ENCODE measurements at regions not wholly inside any gene's neighbourhood (a gene's known extent, or its start where the extent isn't known, plus 50 kb on each side); places are given as distances from the start of the nearest gene placed in this dataset.

DNA sequence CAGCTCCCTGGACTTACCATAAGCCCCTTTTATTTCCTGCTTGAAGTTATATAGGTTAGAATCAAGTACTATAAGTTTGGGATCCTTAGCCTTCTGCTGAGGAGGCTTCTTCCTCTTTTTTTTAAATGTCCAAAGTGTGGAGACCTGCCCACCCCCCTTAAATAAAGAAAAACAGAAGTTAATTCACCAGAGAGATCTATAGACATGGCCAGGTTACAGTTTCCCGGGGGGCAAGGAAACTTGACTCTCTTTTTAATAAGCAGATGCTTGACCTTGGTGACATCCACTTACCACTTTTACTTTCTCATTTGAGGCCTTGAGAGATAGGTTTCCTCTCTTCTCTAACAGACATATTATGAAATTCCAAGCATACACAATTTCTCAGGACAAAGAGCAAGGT lies 88.3 kb downstream of the BMP2 start:
- CTCF ChIA-PET, result no interaction called here
- Histone ChIP-seq H3K9me3 (ENCODE audit: control insufficient read depth, insufficient read depth, low read depth, low read length) (no peaks in the 10 kb centered on the region), H3K36me3 (ENCODE audit: control insufficient read depth in 2 of 2, insufficient read depth in 1 of 2, low read length in 2 of 2) (no peaks in the 10 kb centered on the region), H3K27ac (ENCODE audit: extremely low read depth, low read depth, low read length) (no peak overlapping the region), H3K4me3 (ENCODE audit: low read depth, low read length) (no peak overlapping the region), H3K4me1 (ENCODE audit: control insufficient read depth, insufficient read depth, low read length) (no peaks in the 10 kb centered on the region)
- TF ChIP-seq ZNF211 (tag by site-specific recombination; IDR thresholded peaks at IDR 0.05; ENCODE audit: low read depth) (no peak), SP2 (tag by site-specific recombination; IDR thresholded peaks at IDR 0.05) (no peak), TRIM28 (IDR thresholded peaks at IDR 0.05; ENCODE audit: borderline replicate concordance, low read length) (0 out of 2 replicates have a peak, but pooled peaks have one; percentile 18)
- TF ChIP-seq, protein P1, sequence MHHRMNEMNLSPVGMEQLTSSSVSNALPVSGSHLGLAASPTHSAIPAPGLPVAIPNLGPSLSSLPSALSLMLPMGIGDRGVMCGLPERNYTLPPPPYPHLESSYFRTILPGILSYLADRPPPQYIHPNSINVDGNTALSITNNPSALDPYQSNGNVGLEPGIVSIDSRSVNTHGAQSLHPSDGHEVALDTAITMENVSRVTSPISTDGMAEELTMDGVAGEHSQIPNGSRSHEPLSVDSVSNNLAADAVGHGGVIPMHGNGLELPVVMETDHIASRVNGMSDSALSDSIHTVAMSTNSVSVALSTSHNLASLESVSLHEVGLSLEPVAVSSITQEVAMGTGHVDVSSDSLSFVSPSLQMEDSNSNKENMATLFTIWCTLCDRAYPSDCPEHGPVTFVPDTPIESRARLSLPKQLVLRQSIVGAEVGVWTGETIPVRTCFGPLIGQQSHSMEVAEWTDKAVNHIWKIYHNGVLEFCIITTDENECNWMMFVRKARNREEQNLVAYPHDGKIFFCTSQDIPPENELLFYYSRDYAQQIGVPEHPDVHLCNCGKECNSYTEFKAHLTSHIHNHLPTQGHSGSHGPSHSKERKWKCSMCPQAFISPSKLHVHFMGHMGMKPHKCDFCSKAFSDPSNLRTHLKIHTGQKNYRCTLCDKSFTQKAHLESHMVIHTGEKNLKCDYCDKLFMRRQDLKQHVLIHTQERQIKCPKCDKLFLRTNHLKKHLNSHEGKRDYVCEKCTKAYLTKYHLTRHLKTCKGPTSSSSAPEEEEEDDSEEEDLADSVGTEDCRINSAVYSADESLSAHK (tag by site-specific recombination; IDR thresholded peaks at IDR 0.05), result no peak
- POLR2A ChIA-PET, result no interaction called here

- no peak overlapping the region for H3K4me3 ChIP-seq (ENCODE audit: low read depth, low read length)
- ChIA-PET CTCF (interaction anchor here (0.8 kb wide), 1 partner anchor 28 kb away, joined by 3 read pairs; no protein-coding TSS in a partner anchor), POLR2A (no interaction called here)
- TF ChIP-seq ZNF311 (tag by site-specific recombination; IDR thresholded peaks at IDR 0.05; ENCODE audit: borderline replicate concordance), result no peak
- no peaks in the 10 kb centered on the region for H3K9me3 ChIP-seq (ENCODE audit: control insufficient read depth, insufficient read depth, low read depth, low read length)
- H3K27ac ChIP-seq (ENCODE audit: extremely low read depth, low read depth, low read length), result no peak overlapping the region
- no peaks in the 10 kb centered on the region for H3K4me1 ChIP-seq (ENCODE audit: control insufficient read depth, insufficient read depth, low read length)
- H3K36me3 ChIP-seq (ENCODE audit: control insufficient read depth in 2 of 2, insufficient read depth in 1 of 2, low read length in 2 of 2), result no peaks in the 10 kb centered on the region
Observed at GRCh38 chr20:6857927-6858326, 90.4 kb downstream of the BMP2 start.

- no peaks in the 10 kb centered on the region for H3K9me3 ChIP-seq (ENCODE audit: control insufficient read depth, insufficient read depth, low read depth, low read length)
- CTCF ChIA-PET, result interaction anchor here (0.7 kb wide), 1 partner anchor 1073 kb away, joined by 6 read pairs; no protein-coding TSS in a partner anchor
- H3K36me3 ChIP-seq (ENCODE audit: control insufficient read depth in 2 of 2, insufficient read depth in 1 of 2, low read length in 2 of 2), result no peaks in the 10 kb centered on the region
- peaks cover 3% of the 10 kb centered on the region; the same call in 1 of the 2 replicates for H3K4me1 ChIP-seq (ENCODE audit: control insufficient read depth, insufficient read depth, low read length)
- POLR2A ChIA-PET, result no interaction called here
- H3K27ac ChIP-seq (ENCODE audit: extremely low read depth, low read depth, low read length), result no peak overlapping the region
- no peak overlapping the region for H3K4me3 ChIP-seq (ENCODE audit: low read depth, low read length)
- TF ChIP-seq ZNF473 (tag by site-specific recombination; IDR thresholded peaks at IDR 0.05) (no peak), ZNF660 (tag by site-specific recombination; IDR thresholded peaks at IDR 0.05) (no peak), ZNF37A (tag by site-specific recombination; IDR thresholded peaks at IDR 0.05) (no peak), ZNF704 (tag by site-specific recombination; IDR thresholded peaks at IDR 0.05) (no peak), ZNF596 (tag by site-specific recombination; IDR thresholded peaks at IDR 0.05) (no peak), ZNF140 (tag by site-specific recombination; IDR thresholded peaks at IDR 0.05) (no peak), ZNF239 (tag by site-specific recombination; IDR thresholded peaks at IDR 0.05) (no peak), ZNF302 (tag by site-specific recombination; IDR thresholded peaks at IDR 0.05; ENCODE audit: low read depth) (no peak), ZNF423 (tag by site-specific recombination; IDR thresholded peaks at IDR 0.05) (no peak), ZNF169 (tag by site-specific recombination; IDR thresholded peaks at IDR 0.05) (no peak), ZNF324 (tag by site-specific recombination; IDR thresholded peaks at IDR 0.05) (no peak), ZNF394 (tag by site-specific recombination; IDR thresholded peaks at IDR 0.05; ENCODE audit: borderline replicate concordance) (no peak), ZBTB1 (tag by site-specific recombination; IDR thresholded peaks at IDR 0.05) (no peak)
- TF ChIP-seq, protein P2, sequence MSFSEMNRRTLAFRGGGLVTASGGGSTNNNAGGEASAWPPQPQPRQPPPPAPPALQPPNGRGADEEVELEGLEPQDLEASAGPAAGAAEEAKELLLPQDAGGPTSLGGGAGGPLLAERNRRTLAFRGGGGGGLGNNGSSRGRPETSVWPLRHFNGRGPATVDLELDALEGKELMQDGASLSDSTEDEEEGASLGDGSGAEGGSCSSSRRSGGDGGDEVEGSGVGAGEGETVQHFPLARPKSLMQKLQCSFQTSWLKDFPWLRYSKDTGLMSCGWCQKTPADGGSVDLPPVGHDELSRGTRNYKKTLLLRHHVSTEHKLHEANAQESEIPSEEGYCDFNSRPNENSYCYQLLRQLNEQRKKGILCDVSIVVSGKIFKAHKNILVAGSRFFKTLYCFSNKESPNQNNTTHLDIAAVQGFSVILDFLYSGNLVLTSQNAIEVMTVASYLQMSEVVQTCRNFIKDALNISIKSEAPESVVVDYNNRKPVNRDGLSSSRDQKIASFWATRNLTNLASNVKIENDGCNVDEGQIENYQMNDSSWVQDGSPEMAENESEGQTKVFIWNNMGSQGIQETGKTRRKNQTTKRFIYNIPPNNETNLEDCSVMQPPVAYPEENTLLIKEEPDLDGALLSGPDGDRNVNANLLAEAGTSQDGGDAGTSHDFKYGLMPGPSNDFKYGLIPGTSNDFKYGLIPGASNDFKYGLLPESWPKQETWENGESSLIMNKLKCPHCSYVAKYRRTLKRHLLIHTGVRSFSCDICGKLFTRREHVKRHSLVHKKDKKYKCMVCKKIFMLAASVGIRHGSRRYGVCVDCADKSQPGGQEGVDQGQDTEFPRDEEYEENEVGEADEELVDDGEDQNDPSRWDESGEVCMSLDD (tag by site-specific recombination; IDR thresholded peaks at IDR 0.05), result no peak
- TF ChIP-seq, protein P3, sequence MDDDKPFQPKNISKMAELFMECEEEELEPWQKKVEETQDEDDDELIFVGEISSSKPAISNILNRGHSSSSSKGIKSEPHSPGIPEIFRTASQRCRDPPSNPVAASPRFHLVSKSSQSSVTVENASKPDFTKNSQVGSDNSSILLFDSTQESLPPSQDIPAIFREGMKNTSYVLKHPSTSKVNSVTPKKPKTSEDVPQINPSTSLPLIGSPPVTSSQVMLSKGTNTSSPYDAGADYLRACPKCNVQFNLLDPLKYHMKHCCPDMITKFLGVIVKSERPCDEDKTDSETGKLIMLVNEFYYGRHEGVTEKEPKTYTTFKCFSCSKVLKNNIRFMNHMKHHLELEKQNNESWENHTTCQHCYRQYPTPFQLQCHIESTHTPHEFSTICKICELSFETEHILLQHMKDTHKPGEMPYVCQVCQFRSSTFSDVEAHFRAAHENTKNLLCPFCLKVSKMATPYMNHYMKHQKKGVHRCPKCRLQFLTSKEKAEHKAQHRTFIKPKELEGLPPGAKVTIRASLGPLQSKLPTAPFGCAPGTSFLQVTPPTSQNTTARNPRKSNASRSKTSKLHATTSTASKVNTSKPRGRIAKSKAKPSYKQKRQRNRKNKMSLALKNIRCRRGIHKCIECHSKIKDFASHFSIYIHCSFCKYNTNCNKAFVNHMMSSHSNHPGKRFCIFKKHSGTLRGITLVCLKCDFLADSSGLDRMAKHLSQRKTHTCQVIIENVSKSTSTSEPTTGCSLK (tag by site-specific recombination; IDR thresholded peaks at IDR 0.05), result no peak
- TF ChIP-seq, protein P4, sequence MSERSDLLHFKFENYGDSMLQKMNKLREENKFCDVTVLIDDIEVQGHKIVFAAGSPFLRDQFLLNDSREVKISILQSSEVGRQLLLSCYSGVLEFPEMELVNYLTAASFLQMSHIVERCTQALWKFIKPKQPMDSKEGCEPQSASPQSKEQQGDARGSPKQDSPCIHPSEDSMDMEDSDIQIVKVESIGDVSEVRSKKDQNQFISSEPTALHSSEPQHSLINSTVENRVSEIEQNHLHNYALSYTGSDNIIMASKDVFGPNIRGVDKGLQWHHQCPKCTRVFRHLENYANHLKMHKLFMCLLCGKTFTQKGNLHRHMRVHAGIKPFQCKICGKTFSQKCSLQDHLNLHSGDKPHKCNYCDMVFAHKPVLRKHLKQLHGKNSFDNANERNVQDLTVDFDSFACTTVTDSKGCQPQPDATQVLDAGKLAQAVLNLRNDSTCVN (tag by site-specific recombination; optimal IDR thresholded peaks at IDR 0.05), result no peak
Observed at GRCh38 chr20:6863355-6863754, 95.9 kb downstream of the BMP2 start.
